Memory B cell (primary cell): ENCODE measurements at regions not wholly inside any gene's neighbourhood (a gene's known extent, or its start where the extent isn't known, plus 50 kb on each side); places are given as distances from the start of the nearest gene placed in this dataset.
"Not testable (repeated sequence)": the region's sequence is repeated elsewhere in the genome, so short reads cannot be mapped to it uniquely, and the experiment has no call there.

Experiments
- ATAC-seq: fragments of 150-1000 bp; cut with Tn5 transposase; 2 replicates; pipeline ENCODE4 v1.10.0; 2021; ENCODE audit warnings: low read depth, mild to moderate bottlenecking, moderate library complexity
- DNase-seq, 2 donors: peaks; one replicate each; pipeline ENCODE4 v3.0.0; 2022; ENCODE audit warnings: low spot score in 2 of 2
- H3K27ac Mint-ChIP-seq: one replicate; pipeline ENCODE4 v1.8.0; 2022; ENCODE audit warnings: mild to moderate bottlenecking, moderate library complexity, mixed read lengths
- H3K27me3 Mint-ChIP-seq: one replicate; pipeline ENCODE4 v1.8.0; 2022; ENCODE audit warnings: mixed read lengths
- H3K36me3 Mint-ChIP-seq: one replicate; pipeline ENCODE4 v1.8.0; 2022; ENCODE audit warnings: mild to moderate bottlenecking, mixed read lengths
- H3K4me1 Mint-ChIP-seq: one replicate; pipeline ENCODE4 v1.8.0; 2022; ENCODE audit warnings: mixed read lengths
- H3K4me3 Mint-ChIP-seq: one replicate; pipeline ENCODE4 v1.8.0; 2022; ENCODE audit warnings: mild to moderate bottlenecking, moderate library complexity, mixed read lengths
- H3K9me3 Mint-ChIP-seq: one replicate; pipeline ENCODE4 v1.8.0; 2022; ENCODE audit warnings: mixed read lengths

GRCh38 chr11:29481738-29482137 lies 535.1 kb downstream of the KCNA4 start:
- Mint-ChIP-seq H3K27me3 (no peaks in the 10 kb centered on the region), H3K4me1 (no peaks in the 10 kb centered on the region), H3K27ac (no peak overlapping the region)

GRCh38 chr11:29480981-29481380 lies 535.8 kb downstream of the KCNA4 start:
- H3K4me1 Mint-ChIP-seq = no peaks in the 10 kb centered on the region
- H3K36me3 Mint-ChIP-seq = no peaks in the 10 kb centered on the region
- H3K27ac Mint-ChIP-seq = no peak overlapping the region
- H3K4me3 Mint-ChIP-seq = no peak overlapping the region
- no peak for DNase-seq
- ATAC-seq = no peak
- no peaks in the 10 kb centered on the region for H3K27me3 Mint-ChIP-seq
- peaks cover 4% of the 10 kb centered on the region for H3K9me3 Mint-ChIP-seq

More at GRCh38 chr11:29481738-29482137, 535.1 kb downstream of the KCNA4 start:
- ATAC-seq = no peak
- Mint-ChIP-seq H3K36me3 (no peaks in the 10 kb centered on the region), H3K9me3 (peaks cover 4% of the 10 kb centered on the region), H3K4me3 (no peak overlapping the region)
- no peak for DNase-seq

- Mint-ChIP-seq H3K4me1 (no peaks in the 10 kb centered on the region), H3K4me3 (no peak overlapping the region), H3K9me3 (peaks cover 2% of the 10 kb centered on the region), H3K27ac (no peak overlapping the region), H3K36me3 (no peaks in the 10 kb centered on the region), H3K27me3 (no peaks in the 10 kb centered on the region)
- DNase-seq = no peak
- ATAC-seq = no peak
Observed at GRCh38 chr11:29458252-29458651, 558.6 kb downstream of the KCNA4 start.

DNA sequence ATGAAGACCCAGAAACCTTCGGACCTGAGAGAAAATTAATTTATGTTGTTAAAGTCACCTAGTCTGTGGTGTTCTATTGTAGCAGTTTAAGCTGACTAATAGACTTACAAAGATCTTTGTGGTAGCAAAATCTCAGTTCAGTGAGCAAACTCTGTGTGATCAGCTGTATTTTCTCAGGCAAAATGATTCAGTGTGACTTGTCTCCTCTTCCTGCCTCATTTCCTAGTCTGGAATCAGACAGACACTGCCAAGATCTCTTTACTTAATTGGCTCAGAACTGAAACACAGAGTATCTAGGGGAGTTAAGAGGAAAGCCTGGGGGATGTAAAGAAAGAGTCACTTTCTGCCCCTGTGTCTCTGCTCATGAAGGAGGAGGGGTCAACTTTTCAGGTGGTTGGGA lies 564.7 kb downstream of the KCNA4 start:
- no peak for DNase-seq
- Mint-ChIP-seq H3K27ac (no peak overlapping the region), H3K4me1 (no peaks in the 10 kb centered on the region), H3K4me3 (no peak overlapping the region), H3K9me3 (peaks cover 4% of the 10 kb centered on the region), H3K36me3 (no peaks in the 10 kb centered on the region), H3K27me3 (no peaks in the 10 kb centered on the region)
- ATAC-seq = no peak

- ATAC-seq (no peak), DNase-seq (no peak)
- Mint-ChIP-seq H3K27ac (no peak overlapping the region), H3K9me3 (peaks cover 1% of the 10 kb centered on the region), H3K27me3 (no peaks in the 10 kb centered on the region), H3K36me3 (no peaks in the 10 kb centered on the region), H3K4me3 (no peak overlapping the region), H3K4me1 (no peaks in the 10 kb centered on the region)
Observed at GRCh38 chr11:29449281-29450074, 567.4 kb downstream of the KCNA4 start.

GRCh38 chr11:29448246-29448877 lies 568.5 kb downstream of the KCNA4 start:
- Mint-ChIP-seq H3K9me3 (peaks cover 1% of the 10 kb centered on the region), H3K4me3 (no peak overlapping the region), H3K27me3 (no peaks in the 10 kb centered on the region), H3K36me3 (no peaks in the 10 kb centered on the region), H3K27ac (no peak overlapping the region), H3K4me1 (no peaks in the 10 kb centered on the region)
- DNase-seq (no peak), ATAC-seq (no peak)

- Mint-ChIP-seq H3K4me3 (no peak overlapping the region), H3K27ac (no peak overlapping the region), H3K9me3 (peaks cover 1% of the 10 kb centered on the region), H3K36me3 (no peaks in the 10 kb centered on the region), H3K4me1 (no peaks in the 10 kb centered on the region), H3K27me3 (no peaks in the 10 kb centered on the region)
- DNase-seq (no peak), ATAC-seq (no peak)
Observed at GRCh38 chr11:29447821-29448220, 569.0 kb downstream of the KCNA4 start.

- DNase-seq = no peak
- Mint-ChIP-seq H3K4me1 (no peaks in the 10 kb centered on the region), H3K4me3 (no peak overlapping the region), H3K27me3 (no peaks in the 10 kb centered on the region), H3K9me3 (peaks cover 1% of the 10 kb centered on the region), H3K36me3 (no peaks in the 10 kb centered on the region), H3K27ac (no peak overlapping the region)
- no peak for ATAC-seq
Observed at GRCh38 chr11:29446132-29446531, 570.7 kb downstream of the KCNA4 start.

DNA sequence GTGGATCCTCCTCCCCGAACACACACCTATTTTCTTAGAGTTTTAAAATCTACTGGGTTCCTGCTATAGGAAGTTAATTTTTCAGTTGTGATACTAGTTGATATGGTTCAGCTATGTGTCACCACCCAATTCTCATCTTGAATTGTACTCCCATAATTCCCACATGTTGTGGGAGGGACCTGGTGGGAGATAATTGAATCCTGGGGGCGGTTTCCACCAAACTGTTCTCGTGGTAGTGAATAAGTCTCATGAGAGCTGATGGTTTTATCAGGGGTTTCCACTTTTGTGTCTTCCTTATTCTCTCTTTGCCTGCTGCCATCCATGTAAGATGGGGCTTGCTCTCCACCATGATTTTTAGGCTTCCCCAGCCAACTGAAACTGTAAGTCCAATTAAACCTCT lies 571.6 kb downstream of the KCNA4 start:
- not testable (repeated sequence) for H3K27ac Mint-ChIP-seq, ATAC-seq, H3K4me3 Mint-ChIP-seq, H3K36me3 Mint-ChIP-seq, H3K27me3 Mint-ChIP-seq, H3K4me1 Mint-ChIP-seq, DNase-seq, H3K9me3 Mint-ChIP-seq

DNA sequence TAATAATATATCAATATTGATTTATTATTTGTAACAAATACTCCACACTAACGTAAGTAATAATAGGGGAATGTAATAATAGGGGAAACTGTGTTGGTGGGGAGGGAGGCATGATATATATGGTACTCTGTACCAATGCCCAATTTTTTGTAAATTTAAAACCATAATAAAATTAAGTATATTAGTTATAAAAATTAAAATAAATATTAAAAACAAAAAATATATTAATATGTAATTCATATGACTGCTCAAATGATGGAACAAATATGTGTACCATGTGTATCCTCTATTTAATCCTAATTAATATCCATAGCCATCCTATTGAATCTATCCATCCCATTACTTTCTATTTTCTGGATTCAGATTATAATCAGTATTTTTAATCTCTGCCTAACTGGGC lies 578.0 kb downstream of the KCNA4 start:
- peaks cover 1% of the 10 kb centered on the region for H3K9me3 Mint-ChIP-seq
- no peaks in the 10 kb centered on the region for H3K36me3 Mint-ChIP-seq
- no peaks in the 10 kb centered on the region for H3K27me3 Mint-ChIP-seq
- no peak for ATAC-seq
- no peak for DNase-seq
- H3K4me3 Mint-ChIP-seq = no peak overlapping the region
- H3K4me1 Mint-ChIP-seq = no peaks in the 10 kb centered on the region
- no peak overlapping the region for H3K27ac Mint-ChIP-seq

DNA sequence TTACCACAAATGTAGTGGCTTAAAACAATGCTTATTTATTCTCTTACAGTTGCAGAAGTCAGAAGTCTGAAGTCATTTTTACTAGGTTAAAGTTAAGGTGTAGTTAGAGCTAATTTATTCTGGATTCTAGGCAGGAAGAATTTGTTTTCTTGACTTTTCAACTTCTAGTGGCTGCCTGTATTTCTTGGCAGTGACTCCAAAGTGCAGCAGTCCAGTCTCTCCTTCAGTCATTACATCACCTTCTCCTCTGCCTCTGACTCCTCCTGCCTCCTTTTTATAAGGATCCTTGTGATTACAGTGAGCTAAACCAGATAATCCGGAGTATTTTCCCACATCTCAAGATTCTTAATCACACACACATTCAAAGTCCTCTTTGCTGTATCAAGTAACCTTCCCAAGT lies 581.4 kb downstream of the KCNA4 start:
- Mint-ChIP-seq H3K4me3 (no peak overlapping the region), H3K27ac (no peak overlapping the region), H3K27me3 (no peaks in the 10 kb centered on the region), H3K4me1 (no peaks in the 10 kb centered on the region), H3K36me3 (no peaks in the 10 kb centered on the region), H3K9me3 (peaks cover 1% of the 10 kb centered on the region)
- ATAC-seq = no peak
- no peak for DNase-seq

- no peak overlapping the region for H3K4me3 Mint-ChIP-seq
- DNase-seq = no peak
- H3K9me3 Mint-ChIP-seq = peaks cover 4% of the 10 kb centered on the region
- H3K27me3 Mint-ChIP-seq = no peaks in the 10 kb centered on the region
- ATAC-seq = no peak
- no peak overlapping the region for H3K27ac Mint-ChIP-seq
- no peaks in the 10 kb centered on the region for H3K36me3 Mint-ChIP-seq
- H3K4me1 Mint-ChIP-seq = no peaks in the 10 kb centered on the region
Observed at GRCh38 chr11:29432719-29433325, 584.0 kb downstream of the KCNA4 start.

DNA sequence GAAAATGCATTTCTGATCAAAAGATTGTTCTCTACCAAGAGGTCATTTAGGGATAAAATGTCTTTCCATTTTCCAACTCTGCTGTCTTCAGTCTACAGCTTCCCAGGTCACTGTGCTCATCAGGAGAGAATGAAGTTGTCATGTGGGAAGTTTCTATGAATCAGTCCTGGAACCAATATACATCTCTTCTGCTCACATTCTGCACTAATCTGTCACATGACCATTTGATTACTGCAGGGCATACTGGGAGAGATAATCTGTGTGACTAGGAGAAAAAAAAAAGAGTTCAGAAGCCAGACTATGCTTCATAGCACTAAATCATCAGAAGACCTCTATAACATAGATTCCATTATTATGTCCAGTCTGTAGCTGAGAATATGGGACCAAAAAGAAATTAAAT lies 611.5 kb downstream of the KCNA4 start:
- no peaks in the 10 kb centered on the region for H3K36me3 Mint-ChIP-seq
- ATAC-seq (no peak), DNase-seq (no peak)
- H3K27me3 Mint-ChIP-seq = no peaks in the 10 kb centered on the region
- no peak overlapping the region for H3K4me3 Mint-ChIP-seq
- H3K4me1 Mint-ChIP-seq = no peaks in the 10 kb centered on the region
- H3K9me3 Mint-ChIP-seq = no peaks in the 10 kb centered on the region
- H3K27ac Mint-ChIP-seq = no peak overlapping the region

- Mint-ChIP-seq H3K27ac (no peak overlapping the region), H3K4me1 (no peaks in the 10 kb centered on the region), H3K9me3 (peaks cover 7% of the 10 kb centered on the region), H3K27me3 (no peaks in the 10 kb centered on the region), H3K36me3 (no peaks in the 10 kb centered on the region), H3K4me3 (no peak overlapping the region)
- ATAC-seq = no peak
- no peak for DNase-seq
Observed at GRCh38 chr11:29395555-29396072, 621.2 kb downstream of the KCNA4 start.
